ENCODE measurements at regions not wholly inside any gene's neighbourhood (a gene's known extent, or its start where the extent isn't known, plus 50 kb on each side); places are given as distances from the start of the nearest gene placed in this dataset.

- TF ChIP-seq TCF12 (IDR thresholded peaks at IDR 0.05; ENCODE audit: low read depth) (no peak), TAF1 (IDR thresholded peaks at IDR 0.05; ENCODE audit: low read depth) (no peak), REST (IDR thresholded peaks at IDR 0.05; ENCODE audit: low read depth) (no peak), FOXM1 (IDR thresholded peaks at IDR 0.05; ENCODE audit: borderline replicate concordance, low read depth) (no peak), YY1 (IDR thresholded peaks at IDR 0.05; ENCODE audit: low read depth) (no peak), USF1 (IDR thresholded peaks at IDR 0.05) (no peak), CEBPB (IDR thresholded peaks at IDR 0.05) (no peak), ZBTB7A (IDR thresholded peaks at IDR 0.05; ENCODE audit: low read depth) (no peak), TEAD4 (IDR thresholded peaks at IDR 0.05) (no peak)
Measured at GRCh38 chr21:19266636-19267035, 863.1 kb upstream of the TMPRSS15 start.
